Progenitor cell of endocrine pancreas (in vitro differentiated cells): ENCODE measurements at regions not wholly inside any gene's neighbourhood (a gene's known extent, or its start where the extent isn't known, plus 50 kb on each side); places are given as distances from the start of the nearest gene placed in this dataset.

Source experiments
- DNase-seq: peaks from one replicate; pipeline ENCODE4 v3.0.0; 2021; ENCODE audit warnings: low spot score; ENCODE audit not compliant: unreplicated experiment
- H3K27ac Mint-ChIP-seq: 2 replicates; pipeline ENCODE4 v1.8.0; 2021; ENCODE audit warnings: mild to moderate bottlenecking, moderate library complexity, mixed read lengths
- H3K27me3 Mint-ChIP-seq: 2 replicates; pipeline ENCODE4 v1.8.0; 2021; ENCODE audit warnings: mixed read lengths
- H3K36me3 Mint-ChIP-seq: 2 replicates; pipeline ENCODE4 v1.8.0; 2022; ENCODE audit warnings: mixed read lengths; ENCODE audit not compliant: insufficient read depth
- H3K4me1 Mint-ChIP-seq: 2 replicates; pipeline ENCODE4 v1.8.0; 2021; ENCODE audit warnings: low read depth, mixed read lengths
- H3K4me3 Mint-ChIP-seq: 2 replicates; pipeline ENCODE4 v1.8.0; 2021; ENCODE audit warnings: low read depth, mild to moderate bottlenecking, moderate library complexity, mixed read lengths
- H3K9me3 Mint-ChIP-seq: 2 replicates; pipeline ENCODE4 v1.8.0; 2021; ENCODE audit warnings: low read depth, mixed read lengths
- CTCF ChIP-seq: fragments of 200-600 bp; sonication (generic); IDR thresholded peaks from one replicate; pipeline ENCODE4 v1.5.0; 2021; ENCODE audit warnings: antibody characterized with exemption, mild to moderate bottlenecking; ENCODE audit not compliant: unreplicated experiment

GRCh38 chr3:159792070-159792469 is 196.6 kb upstream of the IL12A start:
- no peak for TF ChIP-seq CTCF
- Mint-ChIP-seq H3K36me3 (no peaks in the 10 kb centered on the region), H3K27me3 (peaks cover 6% of the 10 kb centered on the region), H3K9me3 (no peaks in the 10 kb centered on the region), H3K4me3 (no peak overlapping the region), H3K4me1 (peaks cover 30% of the 10 kb centered on the region), H3K27ac (no peak overlapping the region)
- DNase-seq: no peak

DNA sequence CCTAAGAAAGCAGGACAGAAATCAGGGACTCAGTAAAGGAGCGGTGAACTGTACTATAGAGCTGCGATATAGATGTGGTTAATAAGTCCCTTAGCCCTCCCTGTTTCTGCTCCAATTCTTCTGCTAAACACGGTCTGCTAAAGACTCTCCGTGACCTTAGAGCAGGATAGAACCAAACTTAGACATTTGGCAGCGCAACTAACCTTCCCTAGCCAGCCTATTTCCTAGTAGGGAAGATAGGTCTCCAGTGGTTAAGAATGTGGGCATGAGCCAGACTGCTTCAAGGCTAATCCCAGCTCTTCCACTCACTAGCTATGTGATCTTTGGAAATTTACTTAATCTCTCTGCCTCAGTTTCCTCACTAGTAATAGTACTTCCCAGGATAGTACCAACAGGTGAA is 193.6 kb upstream of the IL12A start:
- no peak for DNase-seq
- H3K4me1 Mint-ChIP-seq: peaks cover 10% of the 10 kb centered on the region
- no peaks in the 10 kb centered on the region for H3K36me3 Mint-ChIP-seq
- H3K9me3 Mint-ChIP-seq: no peaks in the 10 kb centered on the region
- H3K27me3 Mint-ChIP-seq: peaks cover 6% of the 10 kb centered on the region
- H3K4me3 Mint-ChIP-seq: no peak overlapping the region
- TF ChIP-seq CTCF: no peak
- H3K27ac Mint-ChIP-seq: no peak overlapping the region

DNA sequence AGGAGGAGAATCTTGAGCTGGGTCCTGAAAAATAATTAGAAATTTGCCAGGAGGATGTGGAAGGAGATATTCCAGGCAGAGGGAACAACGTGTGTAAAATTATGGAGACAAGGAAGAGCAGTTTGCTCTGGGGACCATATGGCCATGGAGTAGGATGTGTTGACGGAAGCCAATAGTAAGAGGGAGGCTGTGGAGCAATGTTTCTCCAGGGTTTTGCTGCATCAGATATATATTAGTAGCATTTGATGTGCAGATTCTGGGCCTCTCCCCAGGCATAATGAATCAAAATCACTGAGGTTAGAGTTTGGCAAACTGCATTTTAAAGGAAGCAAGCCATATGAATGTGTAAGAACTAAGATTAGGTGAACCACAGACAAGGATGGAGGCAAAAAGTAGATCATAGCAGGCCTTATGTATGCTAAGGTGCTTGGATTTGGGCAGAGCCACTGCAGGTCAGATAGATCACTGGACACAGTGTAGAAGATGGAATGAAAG is 192.9 kb upstream of the IL12A start:
- no peak for TF ChIP-seq CTCF
- no peak overlapping the region for H3K27ac Mint-ChIP-seq

DNA sequence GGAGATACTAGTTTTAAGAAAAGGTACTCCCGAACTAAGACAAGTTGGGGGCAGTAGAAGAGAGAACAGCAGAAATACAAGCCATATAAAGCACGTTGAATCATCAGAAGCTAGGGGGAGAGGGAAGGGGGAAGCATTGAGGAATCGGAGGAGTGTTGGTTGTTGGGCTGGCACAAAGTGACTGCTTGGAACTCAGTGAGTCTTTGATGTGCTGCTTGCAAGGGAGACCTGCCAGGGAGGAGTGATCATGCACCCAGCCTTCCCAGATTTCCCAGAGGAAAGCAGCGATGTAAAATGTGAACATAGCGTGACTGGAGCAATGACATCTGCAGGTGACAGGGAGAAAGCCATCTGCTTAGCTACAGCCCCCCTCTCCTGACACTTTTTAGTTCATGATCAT is 192.4 kb upstream of the IL12A start:
- Mint-ChIP-seq H3K27me3 (peaks cover 6% of the 10 kb centered on the region), H3K9me3 (no peaks in the 10 kb centered on the region), H3K4me1 (peaks cover 5% of the 10 kb centered on the region), H3K27ac (no peak overlapping the region), H3K4me3 (no peak overlapping the region), H3K36me3 (no peaks in the 10 kb centered on the region)
- no peak for DNase-seq
- no peak for TF ChIP-seq CTCF

More for the DNA sequence above, 192.9 kb upstream of the IL12A start:
- peaks cover 8% of the 10 kb centered on the region for H3K4me1 Mint-ChIP-seq
- no peaks in the 10 kb centered on the region for H3K36me3 Mint-ChIP-seq
- DNase-seq: no peak
- no peak overlapping the region for H3K4me3 Mint-ChIP-seq
- H3K27me3 Mint-ChIP-seq: peaks cover 6% of the 10 kb centered on the region
- no peaks in the 10 kb centered on the region for H3K9me3 Mint-ChIP-seq

DNA sequence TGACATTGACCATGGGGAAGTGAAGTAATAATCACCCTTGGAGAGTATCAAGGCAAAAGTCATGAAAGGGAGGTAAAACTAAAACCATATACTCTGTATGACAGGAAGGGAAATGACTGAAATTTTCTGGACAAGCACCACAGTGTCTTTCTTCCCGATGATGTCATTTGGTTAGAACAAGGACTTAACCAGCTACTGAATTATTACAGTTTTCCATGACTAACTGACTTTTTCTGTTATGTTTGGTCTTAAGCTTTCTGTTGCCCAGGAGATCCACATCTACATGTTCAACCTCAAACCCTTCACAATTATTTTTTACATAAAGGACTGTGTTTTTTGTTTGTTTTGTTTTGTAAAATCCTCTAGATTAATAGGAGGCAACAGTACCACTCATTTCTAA is 191.9 kb upstream of the IL12A start:
- Mint-ChIP-seq H3K36me3 (no peaks in the 10 kb centered on the region), H3K9me3 (no peaks in the 10 kb centered on the region), H3K4me1 (peaks cover 5% of the 10 kb centered on the region), H3K4me3 (no peak overlapping the region), H3K27me3 (peaks cover 6% of the 10 kb centered on the region), H3K27ac (no peak overlapping the region)
- DNase-seq: no peak
- no peak for TF ChIP-seq CTCF
